HG02884 (cell line): ENCODE measurements at regions not wholly inside any gene's neighbourhood (a gene's known extent, or its start where the extent isn't known, plus 50 kb on each side); places are given as distances from the start of the nearest gene placed in this dataset.
"Not testable (repeated sequence)": the region's sequence is repeated elsewhere in the genome, so short reads cannot be mapped to it uniquely, and the experiment has no call there.

Experiments
- ATAC-seq: cut with Tn5 transposase; IDR thresholded peaks from one replicate; pipeline ENCODE4 v1.9.1; 2021; ENCODE audit warnings: mild to moderate bottlenecking, moderate library complexity; ENCODE audit not compliant: unreplicated experiment

GRCh38 chr6:133046576-133046975, 194.6 kb upstream of the EYA4 start:
- ATAC-seq: no peak

- no peak for ATAC-seq
These were observed 194.0 kb upstream of the EYA4 start for GRCh38 chr6:133047065-133047665.

- ATAC-seq: no peak
These were observed 193.5 kb upstream of the EYA4 start for GRCh38 chr6:133047706-133048105.

GRCh38 chr6:133051240-133051639, 189.9 kb upstream of the EYA4 start:
- no peak for ATAC-seq

GRCh38 chr6:133052465-133052864, 188.7 kb upstream of the EYA4 start:
- ATAC-seq: no peak

- ATAC-seq: no peak
These were observed 185.7 kb upstream of the EYA4 start for GRCh38 chr6:133055441-133055966.

- no peak for ATAC-seq
These were observed 183.8 kb upstream of the EYA4 start for GRCh38 chr6:133057352-133057751.

- ATAC-seq: no peak
These were observed 179.1 kb upstream of the EYA4 start for GRCh38 chr6:133062077-133062476.

GRCh38 chr6:133062696-133063306, 178.4 kb upstream of the EYA4 start:
- ATAC-seq: no peak

GRCh38 chr6:133067960-133068359, 173.2 kb upstream of the EYA4 start:
- no peak for ATAC-seq

- ATAC-seq: no peak
These were observed 170.6 kb upstream of the EYA4 start for GRCh38 chr6:133070410-133071043.

- ATAC-seq: no peak
These were observed 161.3 kb upstream of the EYA4 start for GRCh38 chr6:133079901-133080300.

- no peak for ATAC-seq
These were observed 157.7 kb upstream of the EYA4 start for GRCh38 chr6:133083248-133083967.

- ATAC-seq: no peak
These were observed 155.7 kb upstream of the EYA4 start for GRCh38 chr6:133085471-133085870.

GRCh38 chr6:133085896-133086295, 155.3 kb upstream of the EYA4 start:
- ATAC-seq: no peak

- ATAC-seq: no peak
These were observed 152.0 kb upstream of the EYA4 start for GRCh38 chr6:133088931-133089695.

- ATAC-seq: no peak
These were observed 149.0 kb upstream of the EYA4 start for GRCh38 chr6:133092199-133092598.

GRCh38 chr6:133092771-133093170, 148.4 kb upstream of the EYA4 start:
- no peak for ATAC-seq

GRCh38 chr6:133093211-133093610, 147.9 kb upstream of the EYA4 start:
- ATAC-seq: not testable (repeated sequence)

GRCh38 chr6:133093956-133094355, 147.2 kb upstream of the EYA4 start:
- ATAC-seq: no peak

- no peak for ATAC-seq
These were observed 143.9 kb upstream of the EYA4 start for GRCh38 chr6:133097208-133097607.
